Peyer's patch (tissue), 4 donors: ENCODE measurements at regions not wholly inside any gene's neighbourhood (a gene's known extent, or its start where the extent isn't known, plus 50 kb on each side); places are given as distances from the start of the nearest gene placed in this dataset.

Experiments
- DNase-seq, 3 donors: peaks; one replicate each; pipeline ENCODE4 v3.0.0-alpha.2; 2017 to 2019
- H3K27ac ChIP-seq, 4 donors: fragments of 200-600 bp; sonication (generic); one replicate each; pipeline ENCODE4 v1.5.1; 2016 to 2019
- H3K27me3 ChIP-seq, 2 donors: fragments of 200-600 bp; sonication (generic); one replicate each; pipeline ENCODE4 v1.5.1; 2019
- H3K36me3 ChIP-seq, 3 donors: fragments of 200-600 bp; sonication (generic); one replicate each; pipeline ENCODE4 v1.5.1; 2016 to 2019
- H3K4me1 ChIP-seq, 4 donors: fragments of 200-600 bp; sonication (generic); one replicate each; pipeline ENCODE4 v1.5.1; 2016 to 2019
- H3K4me3 ChIP-seq, 4 donors: fragments of 200-600 bp; sonication (generic); 1 replicate in 3 of 4; 2 replicates in 1 of 4; pipeline ENCODE4 v1.5.1; 2016 to 2019; ENCODE audit warnings: mild to moderate bottlenecking in 1 of 4
- H3K9me3 ChIP-seq, 4 donors: fragments of 200-600 bp; sonication (generic); one replicate each; pipeline ENCODE4 v1.5.1; 2016 to 2019; ENCODE audit warnings: mild to moderate bottlenecking in 1 of 4
- POLR2A ChIP-seq, 2 donors: fragments of 450-650 bp; IDR thresholded peaks; one replicate each; pipeline ENCODE4 v1.5.1; 2017; ENCODE audit warnings: antibody characterized with exemption in 2 of 2, mild to moderate bottlenecking in 2 of 2, moderate library complexity in 2 of 2
- TF ChIP-seq, protein P1 (sequence below), 6 experiments: fragments of 450-650 bp in 4 of 6; fragments of 200-600 bp in 2 of 6; sonication (generic) in 1 of 6; IDR thresholded peaks; one replicate each; pipeline ENCODE4 v1.5.1; 2017 to 2019; ENCODE audit warnings: antibody characterized with exemption in 6 of 6, mild to moderate bottlenecking in 3 of 6, moderate library complexity in 1 of 6

DNA sequence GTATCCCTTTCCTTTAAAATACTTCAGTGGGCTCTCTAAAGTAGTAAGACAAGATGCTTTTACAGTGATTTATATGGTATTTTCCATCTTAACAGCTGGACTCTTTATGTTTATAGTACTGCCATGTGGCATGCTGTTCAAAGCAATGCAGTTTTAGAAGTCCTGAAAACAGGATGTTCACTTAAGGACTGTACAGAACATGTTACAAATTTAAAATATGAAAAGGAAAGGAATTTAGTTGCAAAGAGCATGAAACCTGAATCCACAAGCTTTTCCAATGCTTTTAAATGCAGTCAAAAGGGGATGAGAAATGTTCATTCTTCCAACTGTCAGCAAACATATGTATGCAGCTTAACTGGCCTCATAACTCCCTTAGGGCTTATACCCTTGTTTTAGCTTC is 580.2 kb downstream of the EFNA5 start:
- no peak for DNase-seq
- no peaks in the 10 kb centered on the region for H3K27me3 ChIP-seq

DNA sequence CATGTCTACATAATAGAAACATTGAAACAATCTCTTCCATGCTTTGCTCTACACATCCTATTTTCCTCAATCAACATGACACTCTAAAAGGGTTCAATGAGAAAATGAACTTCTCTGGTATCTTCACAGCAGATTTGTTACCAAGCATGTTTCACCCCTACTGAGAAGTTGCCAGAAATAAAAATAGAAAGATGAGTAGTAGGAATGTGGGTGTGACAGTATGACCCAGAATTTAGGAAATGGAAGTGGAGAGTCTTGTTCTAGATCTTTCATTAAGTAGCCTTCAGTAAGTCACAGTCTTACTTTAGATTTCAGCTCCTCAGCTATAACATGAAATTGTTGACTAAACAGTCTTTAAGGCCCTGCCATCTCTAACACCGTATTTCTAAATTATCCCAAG is 581.8 kb downstream of the EFNA5 start:
- Histone ChIP-seq H3K9me3 (no peaks in the 10 kb centered on the region), H3K36me3 (no peaks in the 10 kb centered on the region), H3K27me3 (no peaks in the 10 kb centered on the region), H3K4me3 (no peak overlapping the region), H3K4me1 (no peaks in the 10 kb centered on the region), H3K27ac (no peak overlapping the region)
- TF ChIP-seq, protein P1, sequence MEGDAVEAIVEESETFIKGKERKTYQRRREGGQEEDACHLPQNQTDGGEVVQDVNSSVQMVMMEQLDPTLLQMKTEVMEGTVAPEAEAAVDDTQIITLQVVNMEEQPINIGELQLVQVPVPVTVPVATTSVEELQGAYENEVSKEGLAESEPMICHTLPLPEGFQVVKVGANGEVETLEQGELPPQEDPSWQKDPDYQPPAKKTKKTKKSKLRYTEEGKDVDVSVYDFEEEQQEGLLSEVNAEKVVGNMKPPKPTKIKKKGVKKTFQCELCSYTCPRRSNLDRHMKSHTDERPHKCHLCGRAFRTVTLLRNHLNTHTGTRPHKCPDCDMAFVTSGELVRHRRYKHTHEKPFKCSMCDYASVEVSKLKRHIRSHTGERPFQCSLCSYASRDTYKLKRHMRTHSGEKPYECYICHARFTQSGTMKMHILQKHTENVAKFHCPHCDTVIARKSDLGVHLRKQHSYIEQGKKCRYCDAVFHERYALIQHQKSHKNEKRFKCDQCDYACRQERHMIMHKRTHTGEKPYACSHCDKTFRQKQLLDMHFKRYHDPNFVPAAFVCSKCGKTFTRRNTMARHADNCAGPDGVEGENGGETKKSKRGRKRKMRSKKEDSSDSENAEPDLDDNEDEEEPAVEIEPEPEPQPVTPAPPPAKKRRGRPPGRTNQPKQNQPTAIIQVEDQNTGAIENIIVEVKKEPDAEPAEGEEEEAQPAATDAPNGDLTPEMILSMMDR (IDR thresholded peaks at IDR 0.05), result no peak
- no peak for TF ChIP-seq POLR2A (IDR thresholded peaks at IDR 0.05)
- DNase-seq, result no peak

More for the DNA sequence above, 580.2 kb downstream of the EFNA5 start:
- H3K4me3 ChIP-seq, result no peak overlapping the region
- TF ChIP-seq, protein P1 (IDR thresholded peaks at IDR 0.05), result no peak
- no peak for TF ChIP-seq POLR2A (IDR thresholded peaks at IDR 0.05)
- no peaks in the 10 kb centered on the region for H3K4me1 ChIP-seq
- H3K36me3 ChIP-seq, result no peaks in the 10 kb centered on the region
- no peak overlapping the region for H3K27ac ChIP-seq
- H3K9me3 ChIP-seq, result no peaks in the 10 kb centered on the region

DNA sequence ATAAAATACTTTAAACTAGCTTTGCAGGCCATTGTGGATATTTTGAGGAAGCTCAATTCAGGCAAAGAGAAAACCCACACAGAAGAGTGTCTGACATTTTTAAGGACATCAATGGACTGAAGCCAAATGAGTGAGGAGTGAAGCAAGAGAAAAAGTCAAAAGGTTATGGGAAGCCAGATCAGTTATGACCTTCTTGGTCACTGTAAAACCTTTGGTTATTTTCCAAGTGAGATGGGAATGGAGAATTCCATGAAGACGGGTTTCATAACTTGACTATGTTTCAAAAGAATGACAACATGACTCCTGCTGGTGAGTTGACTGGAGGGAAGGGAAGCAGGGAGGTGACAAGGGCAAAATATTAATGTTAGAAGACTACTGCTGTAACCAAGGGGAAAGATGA is 585.2 kb downstream of the EFNA5 start:
- Histone ChIP-seq H3K9me3 (no peaks in the 10 kb centered on the region), H3K27ac (no peak overlapping the region), H3K27me3 (no peaks in the 10 kb centered on the region), H3K4me1 (no peaks in the 10 kb centered on the region), H3K4me3 (no peak overlapping the region), H3K36me3 (no peaks in the 10 kb centered on the region)
- DNase-seq, result no peak
- TF ChIP-seq POLR2A (IDR thresholded peaks at IDR 0.05), result no peak
- TF ChIP-seq, protein P1 (IDR thresholded peaks at IDR 0.05), result no peak

DNA sequence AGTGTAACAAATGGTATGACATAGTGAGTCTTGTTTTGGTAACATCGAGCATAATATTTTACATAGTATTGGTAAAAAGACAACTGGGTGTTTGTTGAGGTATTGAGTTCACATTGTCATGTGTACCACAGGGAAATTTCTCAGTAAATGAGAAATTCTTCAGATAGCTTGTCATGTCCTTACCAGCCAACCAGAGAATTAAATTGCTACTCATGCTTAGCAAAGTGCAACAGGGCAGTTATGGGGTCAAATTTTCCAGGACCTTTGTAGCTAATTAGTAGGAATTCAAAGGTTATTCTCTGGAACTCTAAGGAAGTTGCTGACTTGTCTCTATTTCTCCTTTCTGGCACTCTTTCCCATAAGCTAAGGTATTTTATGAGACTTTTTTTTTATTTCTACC is 595.7 kb downstream of the EFNA5 start:
- Histone ChIP-seq H3K9me3 (no peaks in the 10 kb centered on the region), H3K27ac (no peak overlapping the region), H3K4me3 (no peak overlapping the region), H3K36me3 (no peaks in the 10 kb centered on the region), H3K4me1 (no peaks in the 10 kb centered on the region), H3K27me3 (no peaks in the 10 kb centered on the region)
- no peak for TF ChIP-seq POLR2A (IDR thresholded peaks at IDR 0.05)
- TF ChIP-seq, protein P1 (IDR thresholded peaks at IDR 0.05), result no peak
- DNase-seq, result no peak

DNA sequence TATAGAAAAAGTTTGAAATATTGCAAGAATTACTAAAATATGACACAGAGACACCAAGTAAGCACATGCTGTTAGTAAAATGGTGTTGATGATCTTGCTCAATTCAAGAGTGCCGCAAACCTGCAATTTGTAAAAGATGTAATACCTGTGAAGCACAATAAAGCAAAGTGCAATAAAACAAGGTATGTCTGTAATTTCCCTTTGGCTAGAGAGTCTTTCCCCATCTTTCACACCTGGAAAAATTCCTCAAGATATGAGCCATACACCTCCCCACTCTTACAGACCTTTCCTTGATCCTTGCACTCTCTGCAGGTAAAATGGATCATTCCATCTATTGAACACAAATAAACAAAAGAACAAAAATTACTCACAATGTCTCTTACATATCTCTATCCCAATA is 597.8 kb downstream of the EFNA5 start:
- Histone ChIP-seq H3K9me3 (no peaks in the 10 kb centered on the region), H3K4me1 (no peaks in the 10 kb centered on the region), H3K27me3 (no peaks in the 10 kb centered on the region), H3K4me3 (no peak overlapping the region), H3K36me3 (no peaks in the 10 kb centered on the region), H3K27ac (no peak overlapping the region)
- TF ChIP-seq, protein P1 (IDR thresholded peaks at IDR 0.05), result no peak
- no peak for TF ChIP-seq POLR2A (IDR thresholded peaks at IDR 0.05)
- DNase-seq, result no peak

DNA sequence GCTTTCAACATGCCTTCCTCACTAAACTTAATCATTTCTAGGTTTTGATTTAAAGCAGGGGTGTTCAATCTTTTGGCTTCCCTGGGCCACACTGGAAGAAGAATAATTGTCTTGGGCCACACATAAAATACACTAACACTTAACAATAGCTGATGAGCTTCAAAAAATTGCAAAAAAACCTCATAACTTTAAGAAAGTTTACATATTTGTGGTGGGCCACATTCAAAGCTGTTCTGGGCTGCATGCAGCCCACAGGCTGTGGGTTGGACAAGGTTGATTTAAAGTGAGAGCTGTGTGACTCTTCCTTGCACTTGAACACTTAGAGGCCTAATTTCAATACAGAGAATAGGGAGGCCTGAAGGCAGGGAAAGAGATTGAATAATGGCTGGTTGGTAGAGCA is 598.3 kb downstream of the EFNA5 start:
- Histone ChIP-seq H3K4me3 (no peak overlapping the region), H3K9me3 (no peaks in the 10 kb centered on the region), H3K36me3 (no peaks in the 10 kb centered on the region), H3K27me3 (no peaks in the 10 kb centered on the region), H3K4me1 (no peaks in the 10 kb centered on the region), H3K27ac (no peak overlapping the region)
- TF ChIP-seq POLR2A (IDR thresholded peaks at IDR 0.05), result no peak
- TF ChIP-seq, protein P1 (IDR thresholded peaks at IDR 0.05), result no peak
- no peak for DNase-seq
